RCC 7860 (cell line): ENCODE measurements at regions not wholly inside any gene's neighbourhood (a gene's known extent, or its start where the extent isn't known, plus 50 kb on each side); places are given as distances from the start of the nearest gene placed in this dataset.
"Not testable (repeated sequence)": the region's sequence is repeated elsewhere in the genome, so short reads cannot be mapped to it uniquely, and the experiment has no call there.

Experiments used
- DNase-seq: peaks from one replicate; pipeline ENCODE4 v3.0.0-alpha.2; 2015; ENCODE audit warnings: low spot score
- FAIRE-seq: peaks from 2 replicates; lab custom pipeline; 2012; peaks lifted over from hg19 to GRCh38; lab: Jason Lieb, UNC

- FAIRE-seq = no peak
These were observed 56.7 kb downstream of the P2RY1 start for GRCh38 chr3:152891678-152892077.

GRCh38 chr3:152892446-152892845, 57.5 kb downstream of the P2RY1 start:
- DNase-seq (no peak), FAIRE-seq (no peak)

More at GRCh38 chr3:152891678-152892077, 56.7 kb downstream of the P2RY1 start:
- no peak for DNase-seq

DNA sequence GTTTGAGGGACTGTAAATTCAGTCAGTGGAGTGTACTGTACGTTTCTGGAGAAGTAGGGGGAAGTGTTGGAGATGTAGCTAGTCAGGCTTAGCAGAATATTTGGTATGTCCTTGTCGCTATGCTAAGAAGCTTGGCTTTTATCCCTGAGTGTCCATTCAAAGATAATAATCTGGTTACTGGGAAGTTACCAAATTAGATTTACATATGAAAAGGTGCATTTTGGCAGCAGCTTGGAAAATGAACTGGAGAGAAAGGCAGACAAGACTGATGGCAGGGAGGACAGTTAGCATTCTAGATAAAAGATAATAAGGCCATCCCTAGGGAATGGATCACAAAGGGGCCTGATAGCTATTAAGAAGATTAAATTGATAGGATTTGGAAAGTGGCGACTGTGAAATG, 58.7 kb downstream of the P2RY1 start:
- FAIRE-seq = no peak
- DNase-seq = no peak

DNA sequence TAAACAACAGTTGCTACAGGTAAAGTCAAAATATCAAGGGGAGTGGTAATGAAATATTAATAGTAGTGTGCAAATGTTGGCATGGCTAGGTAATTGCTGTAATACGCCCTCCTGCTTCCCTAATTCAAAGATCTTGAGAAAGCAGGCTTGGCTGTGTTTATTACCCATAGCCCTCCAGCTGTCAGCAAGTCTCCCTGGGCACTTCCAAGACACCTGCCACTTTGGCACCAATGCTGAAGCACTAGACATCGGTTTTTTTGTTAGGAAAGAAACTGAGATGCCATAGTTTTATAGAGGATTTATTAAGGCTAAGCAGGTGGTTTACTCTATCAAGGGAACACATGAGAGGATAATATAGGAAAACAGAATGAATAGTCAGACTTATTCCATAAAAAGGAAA, 64.4 kb downstream of the P2RY1 start:
- no peak for FAIRE-seq

DNA sequence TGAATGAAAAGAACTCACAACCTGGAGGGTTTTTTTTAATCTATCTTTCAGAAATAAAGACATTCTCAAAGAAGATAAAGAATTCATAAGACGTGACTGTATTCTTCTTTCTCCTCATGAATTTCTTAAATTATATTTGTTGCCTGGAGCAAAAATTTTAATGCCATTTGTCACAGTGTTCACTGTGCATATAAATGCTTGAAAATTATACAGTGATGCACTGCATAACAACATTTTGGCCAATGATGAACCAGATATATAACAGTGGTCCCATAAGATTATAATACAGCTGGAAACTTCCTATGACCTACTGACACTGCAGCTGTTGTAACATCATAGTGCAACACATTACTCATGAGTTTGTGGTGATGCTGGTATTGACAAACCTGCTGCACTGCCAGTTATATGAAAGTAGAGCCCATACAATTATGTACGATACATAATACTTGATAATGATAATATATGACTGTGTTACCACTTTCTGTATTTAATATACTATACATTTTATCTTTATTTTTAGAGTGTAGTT, 67.3 kb downstream of the P2RY1 start:
- no peak for FAIRE-seq
- no peak for DNase-seq

More for the DNA sequence above, 64.4 kb downstream of the P2RY1 start:
- DNase-seq = no peak

DNA sequence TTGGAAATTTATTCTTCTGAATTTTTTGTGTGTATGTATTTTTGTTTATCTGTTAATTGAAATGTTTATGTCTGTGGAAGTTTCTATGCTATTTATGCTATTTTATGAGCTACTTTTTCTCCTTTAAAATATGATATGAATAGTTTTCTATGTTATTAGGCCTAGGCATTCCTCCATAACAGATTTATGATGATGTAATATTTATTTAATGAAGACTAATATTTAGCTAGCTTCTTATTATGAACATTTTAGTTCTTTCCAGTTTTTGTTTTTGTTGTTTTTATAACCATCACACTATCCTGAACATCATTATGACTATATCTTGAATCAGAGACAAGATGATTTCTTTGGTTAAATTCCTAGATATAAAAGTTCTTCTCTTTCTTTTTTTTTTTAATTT, 70.7 kb downstream of the P2RY1 start:
- no peak for FAIRE-seq
- DNase-seq = no peak

- DNase-seq = no peak
- no peak for FAIRE-seq
These were observed 74.4 kb downstream of the P2RY1 start for GRCh38 chr3:152909180-152909883.

GRCh38 chr3:152910211-152910610, 75.3 kb downstream of the P2RY1 start:
- DNase-seq (no peak), FAIRE-seq (no peak)

GRCh38 chr3:152910966-152911365, 76.0 kb downstream of the P2RY1 start:
- no peak for FAIRE-seq

DNA sequence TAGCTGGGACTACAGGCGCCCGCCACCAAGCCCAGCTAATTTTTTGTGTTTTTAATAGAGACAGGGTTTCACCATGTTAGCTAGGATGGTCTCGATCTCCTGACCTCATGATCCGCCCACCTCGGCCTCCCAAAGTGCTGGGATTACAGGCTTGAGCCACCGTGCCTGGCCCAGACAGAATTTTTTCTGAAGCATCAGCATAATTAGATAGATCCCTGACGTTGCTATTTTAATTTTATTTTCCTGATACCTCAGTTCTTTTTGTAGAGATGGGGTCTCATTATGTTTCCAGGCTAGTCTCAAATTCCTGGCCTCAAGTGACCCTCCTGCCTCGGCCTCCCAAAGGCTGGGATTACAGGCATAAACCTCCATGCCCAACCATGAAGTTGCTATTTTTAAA, 79.8 kb downstream of the P2RY1 start:
- FAIRE-seq = not testable (repeated sequence)

More at GRCh38 chr3:152910966-152911365, 76.0 kb downstream of the P2RY1 start:
- DNase-seq = no peak

DNA sequence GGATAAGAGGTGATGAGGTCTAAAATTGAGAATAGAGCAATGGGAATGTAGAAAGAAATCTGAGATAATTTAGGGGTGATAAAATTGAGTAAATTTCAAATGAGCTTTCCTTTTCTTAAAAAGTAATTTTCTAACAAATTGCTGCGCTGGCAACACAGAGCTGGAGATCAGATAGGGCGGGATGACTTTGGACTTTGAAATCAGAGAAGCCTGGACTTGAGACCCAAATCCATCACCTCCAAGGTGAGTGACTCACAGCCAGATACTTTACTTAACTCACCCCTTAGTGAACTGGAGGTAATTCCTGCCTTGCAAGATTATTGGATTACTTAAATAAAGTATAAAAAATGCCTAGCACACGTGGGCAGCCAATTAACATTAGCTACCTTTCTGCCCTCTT, 80.8 kb downstream of the P2RY1 start:
- FAIRE-seq (no peak), DNase-seq (no peak)

More for the DNA sequence above, 79.8 kb downstream of the P2RY1 start:
- DNase-seq = not testable (repeated sequence)

DNA sequence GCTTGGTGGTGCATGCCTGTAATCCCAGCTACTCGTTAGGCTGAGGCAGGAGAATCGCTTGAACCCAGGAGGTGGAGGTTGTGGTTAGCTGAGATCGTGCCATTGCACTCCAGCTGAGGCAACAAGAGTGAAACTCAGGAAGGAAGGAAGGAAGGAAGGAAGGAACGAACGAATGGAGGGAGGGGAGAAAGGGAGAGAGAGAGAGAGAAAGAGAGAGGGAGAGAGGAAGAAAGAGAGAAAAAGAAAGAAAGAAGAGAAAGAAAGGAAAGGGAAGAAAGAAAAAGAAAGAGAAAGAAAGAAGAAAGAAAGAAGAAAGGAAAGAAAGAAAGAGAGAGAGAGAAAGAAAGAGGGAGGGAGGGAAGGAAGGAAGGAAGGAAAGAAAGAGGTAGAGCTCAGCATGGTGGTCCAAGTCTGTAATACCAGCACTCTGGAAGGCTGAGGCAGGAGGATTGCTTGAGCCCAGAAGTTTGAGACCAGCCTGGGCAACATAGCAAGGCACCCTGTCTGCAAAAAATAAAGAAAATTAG, 81.9 kb downstream of the P2RY1 start:
- DNase-seq = no peak
- FAIRE-seq = no peak

DNA sequence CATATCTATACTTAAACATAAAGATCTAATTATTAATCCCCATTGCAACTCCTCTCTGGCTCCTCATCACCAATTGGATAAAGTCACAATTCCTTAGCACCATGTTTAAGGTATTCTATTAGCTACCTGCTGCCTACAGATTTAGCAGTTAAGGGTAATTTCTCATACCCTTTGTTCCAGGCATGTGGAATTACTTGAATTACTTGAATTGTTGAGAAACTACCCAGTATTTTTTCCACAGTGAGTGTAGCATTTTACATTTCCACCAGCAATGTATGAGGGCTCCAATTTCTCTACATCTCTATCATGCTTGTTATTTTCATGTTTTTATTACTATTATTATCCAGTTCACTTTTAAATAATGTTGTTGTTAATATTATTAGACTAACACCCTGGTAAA, 86.4 kb downstream of the P2RY1 start:
- FAIRE-seq = no peak
- DNase-seq = no peak

DNA sequence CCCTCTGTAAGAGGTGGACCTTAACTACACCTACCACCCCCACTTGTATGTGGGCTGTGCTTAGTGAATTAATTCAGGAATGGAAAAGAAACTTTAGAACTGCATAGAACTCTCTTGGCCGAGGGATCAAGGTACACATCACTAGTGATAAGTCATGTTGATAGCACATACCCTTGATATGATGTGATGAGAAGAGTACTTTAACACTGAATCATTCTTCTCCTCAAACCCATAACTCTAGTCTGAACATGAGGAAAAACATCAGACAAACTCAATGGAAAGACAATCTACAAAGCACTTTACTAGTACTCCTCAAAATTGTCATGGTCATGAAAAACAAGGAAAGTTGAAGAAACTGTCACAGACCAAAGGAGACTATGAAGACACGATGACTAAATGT, 87.6 kb downstream of the P2RY1 start:
- DNase-seq (no peak), FAIRE-seq (no peak)

DNA sequence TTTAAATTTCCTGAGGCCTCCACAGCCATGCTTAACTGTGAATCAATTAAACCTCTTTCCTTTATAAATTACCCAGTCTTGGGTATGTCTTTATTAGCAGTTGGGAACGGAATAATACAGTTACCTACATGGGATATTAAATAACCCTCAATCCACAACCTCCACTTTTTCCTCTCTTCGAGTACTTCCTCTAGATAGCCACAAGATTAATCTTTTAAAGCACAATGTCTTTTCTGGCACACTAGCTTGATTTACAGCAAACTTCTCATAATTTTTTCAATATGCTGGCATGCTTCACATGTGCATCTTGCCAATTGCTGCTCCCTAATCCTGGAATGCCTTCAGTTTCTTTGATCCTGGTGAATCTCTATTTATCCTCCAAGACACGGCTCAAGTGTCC, 92.2 kb downstream of the P2RY1 start:
- FAIRE-seq (no peak), DNase-seq (no peak)

DNA sequence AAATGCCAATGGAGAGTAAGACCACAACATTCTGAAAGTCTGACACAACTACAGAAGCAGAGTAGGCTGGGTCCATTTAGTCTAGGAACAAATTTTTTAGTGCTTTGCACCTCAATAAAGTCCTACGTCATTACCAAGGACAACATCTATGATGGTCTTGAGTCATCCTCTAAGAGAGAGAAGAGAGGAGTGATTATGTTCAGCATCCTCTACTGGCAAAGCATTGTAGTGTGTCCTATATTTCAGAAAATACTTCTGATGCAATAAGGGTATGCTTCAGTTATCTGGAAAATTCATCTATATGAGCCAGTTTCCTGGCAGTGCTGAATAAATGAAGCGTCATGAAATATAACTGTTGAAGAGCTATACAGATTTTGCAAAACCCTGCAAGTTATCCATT, 95.6 kb downstream of the P2RY1 start:
- no peak for FAIRE-seq
- DNase-seq = no peak

DNA sequence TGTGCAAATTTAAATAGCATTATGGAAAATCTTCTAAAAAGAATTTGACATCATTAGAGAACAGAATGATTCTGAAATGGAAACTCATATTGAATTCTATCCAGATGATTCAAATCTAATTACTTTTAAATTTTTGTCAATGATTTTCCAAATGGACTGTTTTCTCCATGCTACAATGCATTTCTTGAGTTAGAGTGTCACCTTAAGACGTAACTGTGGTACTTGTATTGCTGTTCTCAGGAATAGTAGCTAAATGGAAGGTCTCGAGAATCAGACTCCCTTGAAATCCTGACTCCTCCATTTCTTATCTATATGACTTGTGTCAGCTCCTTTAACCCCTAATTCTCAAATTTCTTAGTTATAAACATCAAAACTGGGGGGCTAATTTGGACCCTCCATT, 102.3 kb downstream of the P2RY1 start:
- no peak for FAIRE-seq
- DNase-seq = no peak

GRCh38 chr3:152938974-152939636, 104.2 kb downstream of the P2RY1 start:
- DNase-seq (no peak), FAIRE-seq (no peak)

- FAIRE-seq = no peak
These were observed 106.9 kb downstream of the P2RY1 start for GRCh38 chr3:152941859-152942258.

DNA sequence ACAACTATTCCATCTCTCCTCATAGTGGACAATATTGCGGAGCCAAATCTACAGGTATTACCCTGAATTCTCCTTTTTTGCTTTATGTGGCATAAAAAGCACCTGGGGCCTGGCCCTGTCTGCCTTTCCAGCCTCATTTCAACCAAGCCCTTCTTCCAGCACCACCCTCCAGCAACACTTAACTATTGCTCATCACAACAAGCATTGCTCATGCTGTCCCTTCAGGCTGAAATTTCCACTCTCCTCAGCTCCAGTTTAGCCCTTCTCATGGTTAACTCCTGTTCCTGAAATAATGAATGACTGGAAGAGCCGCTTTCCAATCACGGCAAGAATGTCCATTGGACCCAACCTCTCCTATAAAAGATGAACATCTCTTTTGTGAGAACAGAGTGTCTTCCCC, 107.4 kb downstream of the P2RY1 start:
- no peak for FAIRE-seq
- DNase-seq = no peak

More at GRCh38 chr3:152941859-152942258, 106.9 kb downstream of the P2RY1 start:
- DNase-seq = no peak

GRCh38 chr3:152943645-152944044, 108.7 kb downstream of the P2RY1 start:
- DNase-seq (no peak), FAIRE-seq (no peak)

- FAIRE-seq (no peak), DNase-seq (no peak)
These were observed 109.7 kb downstream of the P2RY1 start for GRCh38 chr3:152944671-152945070.
